Rectal smooth muscle tissue (tissue), 1 donor: ENCODE measurements at regions not wholly inside any gene's neighbourhood (a gene's known extent, or its start where the extent isn't known, plus 50 kb on each side); places are given as distances from the start of the nearest gene placed in this dataset.

Experiments
- H3K27ac ChIP-seq: one replicate; pipeline ENCODE4 v1.7.0; 2013; ENCODE audit warnings: low read depth, low read length, inconsistent platforms
- H3K27me3 ChIP-seq: one replicate; pipeline ENCODE4 v1.7.0; 2013; ENCODE audit warnings: low read length; ENCODE audit not compliant: control insufficient read depth, insufficient read depth
- H3K36me3 ChIP-seq: one replicate; pipeline ENCODE4 v1.7.0; 2013; ENCODE audit warnings: low read length; ENCODE audit not compliant: control insufficient read depth, insufficient read depth
- H3K4me1 ChIP-seq: one replicate; pipeline ENCODE4 v1.7.0; 2013; ENCODE audit warnings: low read length; ENCODE audit not compliant: control insufficient read depth, insufficient read depth
- H3K4me3 ChIP-seq: one replicate; pipeline ENCODE4 v1.7.0; 2013; ENCODE audit warnings: low read length
- H3K9ac ChIP-seq: one replicate; pipeline ENCODE4 v1.7.0; 2013; ENCODE audit warnings: low read length

- H3K27ac ChIP-seq, result no peak overlapping the region
- no peaks in the 10 kb centered on the region for H3K36me3 ChIP-seq
- no peaks in the 10 kb centered on the region for H3K4me1 ChIP-seq
- H3K4me3 ChIP-seq, result no peak overlapping the region
- H3K27me3 ChIP-seq, result no peaks in the 10 kb centered on the region
- H3K9ac ChIP-seq, result no peak overlapping the region
These were observed 499.2 kb upstream of the FAM98A start for GRCh38 chr2:34098256-34098655.

- Histone ChIP-seq H3K36me3 (no peaks in the 10 kb centered on the region), H3K4me3 (no peak overlapping the region), H3K27me3 (no peaks in the 10 kb centered on the region), H3K9ac (no peak overlapping the region), H3K4me1 (no peaks in the 10 kb centered on the region), H3K27ac (no peak overlapping the region)
These were observed 497.6 kb upstream of the FAM98A start for GRCh38 chr2:34096562-34097171.

DNA sequence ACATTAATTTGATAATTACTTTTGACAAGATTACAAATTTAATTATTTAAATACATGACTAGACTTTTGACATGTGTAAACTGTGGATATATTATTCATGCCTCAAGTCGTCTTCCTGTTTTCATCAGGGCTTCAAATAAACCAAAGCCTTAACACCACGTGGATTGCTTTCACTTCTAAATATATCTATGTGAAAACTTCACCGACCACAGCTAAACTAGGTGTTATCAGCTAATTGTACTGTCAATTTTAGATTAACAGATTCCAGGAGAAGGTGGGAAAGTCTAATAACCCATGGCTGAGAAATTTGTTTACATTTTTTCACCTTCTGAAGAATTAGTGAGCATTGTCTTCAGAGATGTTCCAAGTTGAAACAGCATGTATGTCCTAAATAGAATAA lies 494.7 kb upstream of the FAM98A start:
- Histone ChIP-seq H3K4me1 (no peaks in the 10 kb centered on the region), H3K27ac (no peak overlapping the region), H3K9ac (no peak overlapping the region), H3K4me3 (no peak overlapping the region), H3K27me3 (no peaks in the 10 kb centered on the region), H3K36me3 (no peaks in the 10 kb centered on the region)

GRCh38 chr2:34070196-34070595 lies 471.1 kb upstream of the FAM98A start:
- H3K36me3 ChIP-seq, result no peaks in the 10 kb centered on the region
- H3K4me3 ChIP-seq, result no peak overlapping the region
- H3K9ac ChIP-seq, result no peak overlapping the region
- H3K4me1 ChIP-seq, result no peaks in the 10 kb centered on the region
- no peak overlapping the region for H3K27ac ChIP-seq
- H3K27me3 ChIP-seq, result no peaks in the 10 kb centered on the region

DNA sequence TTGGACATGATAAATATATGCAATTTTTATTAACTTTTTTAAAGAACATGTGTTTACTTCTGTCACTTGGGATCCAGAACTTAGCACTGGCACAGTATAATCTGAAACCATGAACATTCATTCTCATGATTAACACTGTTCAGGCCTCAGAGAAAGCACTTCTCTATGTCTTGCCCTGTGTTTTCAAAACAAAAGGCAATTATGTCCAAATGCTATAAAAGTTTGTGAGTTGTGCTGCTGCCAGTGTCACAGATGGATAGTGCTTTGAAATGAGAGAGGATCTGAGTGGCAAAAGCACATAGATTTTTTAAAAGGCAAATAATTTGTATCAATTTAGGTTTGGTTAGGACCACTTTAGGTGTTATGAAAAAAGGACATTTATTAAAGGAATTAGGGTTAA lies 470.5 kb upstream of the FAM98A start:
- Histone ChIP-seq H3K9ac (no peak overlapping the region), H3K4me1 (no peaks in the 10 kb centered on the region), H3K36me3 (no peaks in the 10 kb centered on the region), H3K27me3 (no peaks in the 10 kb centered on the region), H3K4me3 (no peak overlapping the region), H3K27ac (no peak overlapping the region)

DNA sequence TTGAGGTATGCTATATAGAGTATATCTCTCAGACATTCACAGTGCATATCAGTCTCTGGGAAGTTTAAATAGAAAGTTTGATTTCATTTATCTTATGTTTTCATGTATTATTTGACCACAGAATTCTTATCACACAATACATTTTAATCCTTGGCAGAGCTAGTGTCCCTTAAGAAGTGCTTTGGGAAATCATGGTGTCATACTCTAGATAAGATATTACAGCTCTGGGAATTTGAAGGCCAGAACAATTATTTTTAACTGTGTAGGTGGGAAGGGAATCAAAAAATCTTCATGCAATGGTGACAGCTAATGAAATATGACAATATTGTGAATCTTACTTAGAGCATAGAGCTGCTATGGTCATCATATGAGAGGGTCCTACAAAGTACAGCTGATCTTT lies 451.3 kb upstream of the FAM98A start:
- no peak overlapping the region for H3K27ac ChIP-seq

GRCh38 chr2:34045101-34045655 lies 446.1 kb upstream of the FAM98A start:
- no peak overlapping the region for H3K27ac ChIP-seq
- H3K9ac ChIP-seq, result no peak overlapping the region
- H3K36me3 ChIP-seq, result no peaks in the 10 kb centered on the region
- no peaks in the 10 kb centered on the region for H3K27me3 ChIP-seq
- H3K4me3 ChIP-seq, result no peak overlapping the region
- H3K4me1 ChIP-seq, result no peaks in the 10 kb centered on the region

More for the DNA sequence above, 451.3 kb upstream of the FAM98A start:
- no peaks in the 10 kb centered on the region for H3K27me3 ChIP-seq
- H3K9ac ChIP-seq, result no peak overlapping the region
- H3K4me3 ChIP-seq, result no peak overlapping the region
- H3K4me1 ChIP-seq, result no peaks in the 10 kb centered on the region
- H3K36me3 ChIP-seq, result no peaks in the 10 kb centered on the region

GRCh38 chr2:34037886-34038285 lies 438.8 kb upstream of the FAM98A start:
- no peak overlapping the region for H3K4me3 ChIP-seq
- no peaks in the 10 kb centered on the region for H3K36me3 ChIP-seq
- H3K4me1 ChIP-seq, result no peaks in the 10 kb centered on the region
- no peaks in the 10 kb centered on the region for H3K27me3 ChIP-seq
- H3K9ac ChIP-seq, result no peak overlapping the region
- H3K27ac ChIP-seq, result no peak overlapping the region

- Histone ChIP-seq H3K27ac (no peak overlapping the region), H3K36me3 (no peaks in the 10 kb centered on the region), H3K27me3 (no peaks in the 10 kb centered on the region), H3K9ac (no peak overlapping the region), H3K4me3 (no peak overlapping the region), H3K4me1 (no peaks in the 10 kb centered on the region)
These were observed 438.1 kb upstream of the FAM98A start for GRCh38 chr2:34037157-34037556.

DNA sequence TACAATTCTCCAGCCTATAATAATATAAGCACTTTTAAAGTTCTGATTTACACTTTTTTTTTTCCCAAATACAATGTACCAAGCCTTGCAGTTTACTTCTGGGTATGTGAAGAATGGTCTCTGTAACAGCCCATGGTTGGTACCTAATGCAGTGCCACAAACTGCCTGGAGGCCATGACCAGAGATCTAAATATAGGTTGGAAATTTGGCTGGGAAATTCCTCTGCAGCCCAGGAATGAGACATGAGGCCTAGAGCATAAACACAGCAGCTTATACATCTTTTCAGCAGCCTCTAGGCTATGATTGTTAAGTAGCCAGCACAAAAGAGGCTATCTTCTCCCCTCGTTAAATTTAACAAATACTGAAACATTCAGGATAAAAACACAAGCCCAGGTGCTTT lies 432.0 kb upstream of the FAM98A start:
- Histone ChIP-seq H3K27me3 (no peaks in the 10 kb centered on the region), H3K27ac (peak overlapping the region; percentile 9), H3K4me1 (no peaks in the 10 kb centered on the region), H3K36me3 (no peaks in the 10 kb centered on the region), H3K9ac (no peak overlapping the region), H3K4me3 (no peak overlapping the region)

GRCh38 chr2:34030273-34030672 lies 431.2 kb upstream of the FAM98A start:
- no peaks in the 10 kb centered on the region for H3K36me3 ChIP-seq
- H3K4me3 ChIP-seq, result no peak overlapping the region
- no peak overlapping the region for H3K9ac ChIP-seq
- no peaks in the 10 kb centered on the region for H3K27me3 ChIP-seq
- no peaks in the 10 kb centered on the region for H3K4me1 ChIP-seq
- H3K27ac ChIP-seq, result no peak overlapping the region

GRCh38 chr2:34029073-34029472 lies 430.0 kb upstream of the FAM98A start:
- no peaks in the 10 kb centered on the region for H3K36me3 ChIP-seq
- no peaks in the 10 kb centered on the region for H3K27me3 ChIP-seq
- H3K4me3 ChIP-seq, result no peak overlapping the region
- H3K4me1 ChIP-seq, result no peaks in the 10 kb centered on the region
- H3K9ac ChIP-seq, result no peak overlapping the region
- no peak overlapping the region for H3K27ac ChIP-seq

DNA sequence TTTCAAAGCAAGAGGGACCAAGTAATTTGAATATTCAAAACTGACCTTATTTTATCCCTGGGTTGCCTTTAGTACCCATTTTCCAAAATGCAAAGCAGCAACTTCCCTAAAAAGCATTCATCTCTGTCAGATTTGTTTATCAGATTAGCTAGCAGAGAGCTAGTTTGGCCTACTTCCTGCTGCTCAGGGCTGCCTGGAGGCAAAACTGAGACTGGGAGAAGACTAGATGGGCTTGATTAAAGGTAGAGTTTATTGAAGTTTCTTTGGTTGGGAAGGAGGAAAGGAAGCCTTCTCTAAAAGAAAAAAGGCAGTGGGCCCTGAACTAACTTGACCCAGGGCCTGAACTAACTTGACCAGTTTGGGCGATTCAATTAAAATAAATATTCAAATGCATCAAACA lies 426.1 kb upstream of the FAM98A start:
- H3K36me3 ChIP-seq, result no peaks in the 10 kb centered on the region
- no peak overlapping the region for H3K9ac ChIP-seq
- H3K27me3 ChIP-seq, result no peaks in the 10 kb centered on the region
- H3K4me3 ChIP-seq, result no peak overlapping the region
- H3K27ac ChIP-seq, result no peak overlapping the region
- no peaks in the 10 kb centered on the region for H3K4me1 ChIP-seq
